SH-SY5Y (cell line): ENCODE measurements at regions not wholly inside any gene's neighbourhood (a gene's known extent, or its start where the extent isn't known, plus 50 kb on each side); places are given as distances from the start of the nearest gene placed in this dataset.

Experiments used
- GATA2 ChIP-seq: IDR thresholded peaks from 2 replicates; pipeline ENCODE4 v1.6.1; 2011; ENCODE audit warnings: mild to moderate bottlenecking, low read depth, low read length
- GATA3 ChIP-seq: IDR thresholded peaks from 2 replicates; pipeline ENCODE4 v1.6.1; 2011; ENCODE audit warnings: low read depth, mild to moderate bottlenecking, low read length, moderate library complexity

DNA sequence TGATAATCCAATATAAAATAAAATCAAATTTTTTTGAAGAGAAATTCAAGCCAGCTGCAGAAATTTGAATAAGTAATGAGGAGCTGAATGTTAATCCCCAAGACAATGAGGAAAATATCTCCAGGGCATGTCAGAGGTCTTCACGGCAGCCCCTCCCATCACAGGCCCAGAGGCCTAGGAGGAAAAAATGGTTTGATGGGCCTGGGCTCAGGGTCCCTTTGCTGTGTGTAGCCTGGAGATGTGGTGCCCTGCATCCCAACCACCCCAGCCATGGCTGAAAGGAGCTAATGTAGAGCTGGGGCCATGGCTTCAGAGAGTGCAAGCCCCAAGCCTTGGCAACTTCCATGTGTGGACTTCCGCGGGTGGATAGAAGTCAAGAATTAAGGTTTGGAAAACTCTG, 618.3 kb downstream of the TAF11L14 start:
- no peak for TF ChIP-seq GATA2
- TF ChIP-seq GATA3, result no peak
